GM18508 (cell line): ENCODE measurements at regions not wholly inside any gene's neighbourhood (a gene's known extent, or its start where the extent isn't known, plus 50 kb on each side); places are given as distances from the start of the nearest gene placed in this dataset.

Experiments used
- ATAC-seq: cut with Tn5 transposase; IDR thresholded peaks from one replicate; pipeline ENCODE4 v1.9.1; 2021; ENCODE audit warnings: moderate number of reproducible peaks; ENCODE audit not compliant: insufficient read depth, unreplicated experiment

DNA sequence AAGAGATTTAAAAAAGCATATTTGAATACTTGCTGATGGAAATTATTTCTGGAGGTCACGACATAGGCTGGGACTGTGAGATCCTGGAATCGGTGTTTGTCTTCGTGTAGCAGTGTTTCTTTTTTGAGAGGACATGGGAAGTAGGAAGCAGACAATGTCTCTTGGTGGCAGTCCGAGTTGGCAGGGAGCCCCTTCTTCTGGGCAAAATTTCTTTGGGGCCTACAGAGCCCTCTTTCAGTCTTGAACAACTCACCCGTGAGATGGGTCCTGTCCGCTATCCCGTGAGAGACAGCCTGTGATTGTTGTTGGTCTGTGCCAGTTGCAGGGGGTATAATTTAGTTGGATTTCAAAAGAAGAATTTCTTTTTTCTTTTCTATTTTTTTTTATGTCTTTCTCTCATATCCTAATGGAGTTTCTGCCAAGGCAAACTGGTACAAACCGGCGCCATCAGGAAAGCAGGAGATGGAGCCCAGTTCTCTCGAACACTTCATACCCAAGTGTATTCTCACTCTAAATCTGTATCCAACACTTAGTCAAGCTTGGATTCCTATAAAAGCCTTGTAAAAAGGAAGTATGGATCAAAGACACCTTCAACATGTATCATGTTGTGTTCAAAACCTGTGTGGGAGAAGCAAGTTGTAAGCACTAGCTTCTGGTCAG, 785.1 kb downstream of the MAFB start:
- ATAC-seq = no peak

DNA sequence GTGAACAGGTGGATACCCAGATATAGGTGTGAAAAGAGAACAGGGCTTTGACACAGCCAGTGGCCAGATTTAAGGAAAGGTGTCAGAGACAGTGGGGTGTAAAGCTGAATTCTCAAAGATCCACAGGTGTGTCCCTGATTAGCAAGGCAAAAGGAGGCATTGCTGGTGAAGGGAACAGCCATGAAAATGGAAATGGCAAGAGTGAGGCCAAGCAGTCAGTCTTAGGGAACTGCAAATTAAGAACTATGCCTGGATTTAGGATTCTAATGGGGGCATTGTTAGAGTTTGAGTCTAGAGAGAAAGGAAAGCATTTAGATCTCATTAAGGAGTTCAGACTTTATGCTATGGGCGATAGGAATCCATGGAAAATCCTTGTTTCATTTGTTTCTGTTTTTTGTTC, 789.2 kb downstream of the MAFB start:
- ATAC-seq = no peak

DNA sequence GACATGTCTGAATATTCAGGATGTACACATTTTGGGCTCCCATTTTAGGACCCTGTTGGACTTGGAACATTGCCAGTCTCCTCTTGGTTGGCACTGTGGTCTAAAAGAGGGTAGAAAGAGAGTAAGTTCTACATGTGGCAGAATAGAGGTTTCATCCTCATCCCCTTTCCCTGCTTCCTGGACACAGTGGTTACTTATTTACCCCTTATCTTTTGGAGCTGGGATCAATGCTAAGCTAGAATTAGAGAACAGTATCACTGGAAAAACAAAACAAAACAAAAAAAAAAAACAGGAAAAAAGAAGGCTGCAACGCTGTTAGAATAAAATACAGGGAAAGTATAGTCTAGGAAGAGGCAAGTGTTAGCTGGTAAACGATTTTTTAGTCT, 790.6 kb downstream of the MAFB start:
- ATAC-seq = no peak

DNA sequence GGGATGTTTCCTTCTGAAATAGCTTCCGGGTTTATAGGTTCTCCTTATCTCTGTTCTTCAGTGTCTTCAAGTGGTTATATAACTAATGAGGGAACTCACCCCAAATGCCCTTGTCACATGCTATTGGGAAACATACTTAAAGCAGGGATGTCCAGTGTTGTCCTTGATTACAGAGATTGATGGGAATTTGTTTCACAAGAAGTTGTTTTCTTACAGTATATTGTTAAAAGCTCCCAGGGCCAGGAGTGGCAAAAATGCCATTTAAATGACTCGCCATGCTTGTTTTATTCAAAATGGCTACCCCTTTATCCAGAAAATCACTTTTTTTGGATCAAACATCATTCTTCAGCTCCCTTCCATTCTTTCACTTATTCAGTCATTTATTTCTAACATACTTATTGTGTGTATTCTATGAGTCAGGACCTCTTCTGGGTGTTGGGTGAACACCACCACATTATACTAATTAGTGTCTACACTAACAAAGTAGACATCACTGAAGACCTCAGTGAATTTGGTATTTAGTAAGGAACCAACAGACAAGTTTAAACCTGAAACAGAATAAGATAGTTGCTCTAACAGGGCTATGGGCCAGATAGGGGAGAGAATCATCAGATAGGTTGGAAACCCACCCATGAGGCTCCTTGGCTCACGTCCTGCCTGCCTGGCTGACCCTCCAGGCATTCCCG, 791.1 kb downstream of the MAFB start:
- no peak for ATAC-seq

DNA sequence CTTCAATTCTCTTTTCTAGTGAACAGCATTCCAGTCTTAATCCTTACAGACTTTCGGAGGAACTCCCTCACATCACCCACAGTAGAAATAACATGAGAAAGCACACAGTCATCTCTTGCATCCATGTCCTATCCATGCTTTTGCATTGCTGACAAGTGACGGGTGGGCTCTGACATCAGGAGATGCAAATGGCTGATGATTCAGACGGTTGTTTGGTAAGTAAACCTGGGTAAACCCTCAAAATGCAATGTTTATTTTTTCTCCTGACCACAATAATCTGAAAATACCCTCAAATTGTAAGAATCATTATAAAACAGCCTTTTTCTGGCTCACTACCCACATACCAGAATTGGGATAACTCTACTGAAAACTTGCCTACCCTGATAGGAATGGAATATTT, 792.0 kb downstream of the MAFB start:
- ATAC-seq = no peak

DNA sequence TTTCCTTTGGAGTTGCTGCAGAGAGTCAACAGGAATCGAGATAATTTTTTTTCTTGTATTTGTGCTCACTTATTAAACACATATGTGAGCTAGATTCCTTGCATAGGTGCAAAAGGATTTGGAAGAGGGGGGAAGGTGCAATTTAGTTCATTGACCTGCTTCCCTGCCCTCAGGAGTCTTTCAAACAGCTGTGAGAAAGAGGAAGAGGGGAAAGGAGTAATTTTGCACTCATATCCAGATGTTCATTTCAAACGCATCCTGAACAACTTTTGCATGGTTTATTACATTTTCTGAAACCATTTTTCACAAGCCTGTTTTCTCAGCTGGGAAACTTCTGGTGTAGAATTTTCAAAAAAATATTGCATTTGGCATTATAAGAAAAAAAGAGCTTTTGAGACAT, 795.0 kb downstream of the MAFB start:
- ATAC-seq = no peak

DNA sequence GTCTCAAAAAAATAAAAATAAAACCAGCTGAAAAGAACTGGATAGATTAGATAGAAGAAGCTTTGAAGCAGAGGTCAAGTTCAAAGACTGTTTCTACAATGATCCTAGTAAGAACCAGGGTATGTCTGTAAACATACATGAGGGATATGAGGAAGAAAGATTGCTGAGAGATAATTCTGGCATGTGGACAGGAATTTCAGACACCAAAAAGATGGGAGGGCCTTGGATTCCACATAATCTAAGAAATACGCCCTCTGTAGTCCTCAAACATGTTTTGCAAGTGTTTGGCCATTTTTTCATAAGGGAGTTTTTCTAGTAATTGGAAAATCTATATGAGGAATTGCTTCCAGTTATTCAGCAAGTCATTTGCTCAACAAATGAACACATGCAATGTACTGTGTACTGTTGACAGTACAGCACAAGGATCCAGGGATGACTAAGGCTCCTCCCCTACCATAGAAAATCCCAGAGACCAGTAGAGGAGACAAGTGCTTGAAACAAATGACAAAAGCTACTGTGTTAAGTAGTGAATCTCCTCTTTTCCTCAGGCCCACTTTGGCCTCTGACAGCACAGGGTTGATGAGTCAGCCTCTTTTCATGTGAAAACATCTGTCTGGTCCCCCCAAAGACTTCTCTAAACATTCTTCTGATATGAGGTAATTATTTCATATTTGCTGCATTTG, 795.9 kb downstream of the MAFB start:
- ATAC-seq = no peak

DNA sequence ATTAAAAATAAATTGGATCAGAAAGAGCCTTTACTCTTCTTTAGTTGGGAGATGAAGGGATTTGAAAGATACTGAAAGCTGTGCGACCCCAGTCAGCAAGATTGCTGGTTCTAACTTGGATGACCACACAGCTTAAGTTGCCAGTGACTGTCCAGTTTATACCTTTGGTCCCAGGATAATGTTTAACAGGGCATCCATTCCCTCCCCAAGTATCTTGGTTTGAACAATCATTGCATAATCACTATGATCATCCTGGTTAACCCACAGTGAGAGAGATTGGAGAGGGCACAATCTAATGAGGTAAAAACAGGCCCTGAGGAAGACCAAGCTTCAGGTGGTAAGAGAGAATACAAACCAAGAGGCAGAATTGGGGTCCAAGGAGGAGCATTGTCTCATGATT, 798.3 kb downstream of the MAFB start:
- ATAC-seq = no peak

DNA sequence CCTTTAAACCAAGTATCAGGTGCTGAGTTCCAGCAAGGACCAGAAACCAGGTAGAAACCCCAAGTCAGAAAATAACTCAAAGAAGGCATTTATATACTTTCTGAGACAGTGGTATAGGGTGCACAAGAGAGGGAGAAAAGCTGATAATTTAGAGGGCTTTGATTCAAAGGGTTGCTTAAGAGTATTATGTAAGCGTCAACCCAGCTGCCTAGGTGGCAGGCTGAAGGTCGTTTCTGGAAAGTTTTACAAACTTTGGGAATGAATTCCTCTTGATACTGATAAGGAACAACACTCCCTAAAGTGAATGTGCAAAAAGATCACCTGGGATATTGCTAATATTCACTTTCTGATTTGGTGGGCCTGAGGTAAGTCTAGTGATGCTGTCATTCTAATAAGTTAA, 800.7 kb downstream of the MAFB start:
- ATAC-seq = no peak

DNA sequence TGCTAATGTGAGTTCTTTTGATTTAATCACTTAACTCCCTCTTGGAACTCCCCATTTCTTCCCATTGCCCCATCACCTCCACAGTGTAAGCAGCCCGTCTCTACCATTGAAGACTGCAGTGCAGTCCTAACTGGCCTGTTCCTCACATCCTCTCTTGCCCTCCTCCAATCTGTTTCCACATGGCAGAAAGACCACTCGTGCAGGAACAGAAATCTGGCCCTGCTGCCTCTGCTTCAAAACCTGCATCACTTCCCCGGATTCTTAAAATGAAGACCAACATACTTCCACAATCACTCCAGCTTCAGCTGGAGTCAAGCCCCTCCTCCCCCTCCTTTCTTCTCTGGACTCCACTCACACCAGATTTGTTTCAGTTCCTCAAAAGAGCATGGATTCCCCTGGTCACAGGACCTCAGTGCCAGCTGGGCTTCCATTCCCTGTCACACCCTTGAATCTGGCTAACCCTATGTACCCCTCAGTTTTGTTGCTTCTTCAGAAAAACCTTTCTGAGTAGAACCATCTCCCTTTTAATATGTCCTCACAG, 802.3 kb downstream of the MAFB start:
- no peak for ATAC-seq

DNA sequence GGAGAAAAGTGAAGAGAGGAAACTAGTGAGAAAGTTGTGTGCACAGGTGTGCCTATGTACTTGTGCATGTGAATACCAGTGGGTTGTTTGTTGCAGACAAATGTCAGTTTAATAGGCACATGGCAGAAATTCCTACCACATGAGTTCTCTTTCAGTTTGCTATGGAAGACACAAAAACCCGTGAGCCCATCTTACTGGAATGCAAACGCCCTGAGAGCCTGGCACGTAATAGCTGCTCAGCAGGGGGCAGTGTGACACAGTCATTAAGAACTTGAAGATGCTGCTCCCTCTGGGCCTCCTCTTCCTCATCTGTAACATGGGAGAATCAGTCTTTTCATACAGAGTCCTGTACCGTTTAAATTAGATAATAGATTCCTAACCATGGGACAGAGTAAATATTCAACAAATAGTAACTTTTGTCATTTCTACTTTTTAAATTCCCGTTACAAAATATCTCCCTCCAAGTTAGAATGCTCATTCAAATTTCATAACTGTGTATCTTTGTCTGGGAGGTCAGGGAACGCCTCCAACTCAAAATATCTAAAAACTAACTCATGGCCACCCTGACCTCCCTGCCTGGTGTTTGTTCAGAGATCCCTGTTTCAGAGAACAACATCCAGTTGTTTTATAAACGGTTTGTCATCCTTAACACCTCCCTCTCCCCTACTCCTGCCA, 802.9 kb downstream of the MAFB start:
- no peak for ATAC-seq

DNA sequence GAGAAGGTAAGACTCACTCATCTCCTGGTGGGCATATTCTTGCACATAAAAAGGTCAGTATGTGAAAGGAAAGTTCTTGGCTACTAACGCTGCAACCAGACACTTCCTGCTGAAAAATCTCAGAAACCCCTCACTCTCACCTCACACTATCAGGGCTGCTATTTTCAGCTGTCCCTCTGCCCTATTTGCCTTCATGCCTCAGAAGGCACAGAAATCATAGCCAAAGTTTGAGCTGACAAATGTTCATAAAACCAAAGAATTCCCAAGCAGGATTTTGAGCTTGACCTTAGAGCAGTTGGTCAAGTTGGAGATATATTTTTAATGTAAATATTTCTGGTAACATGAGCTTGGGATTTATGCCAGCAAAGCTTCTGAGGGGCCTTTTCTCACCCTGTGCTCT, 806.2 kb downstream of the MAFB start:
- ATAC-seq = no peak

DNA sequence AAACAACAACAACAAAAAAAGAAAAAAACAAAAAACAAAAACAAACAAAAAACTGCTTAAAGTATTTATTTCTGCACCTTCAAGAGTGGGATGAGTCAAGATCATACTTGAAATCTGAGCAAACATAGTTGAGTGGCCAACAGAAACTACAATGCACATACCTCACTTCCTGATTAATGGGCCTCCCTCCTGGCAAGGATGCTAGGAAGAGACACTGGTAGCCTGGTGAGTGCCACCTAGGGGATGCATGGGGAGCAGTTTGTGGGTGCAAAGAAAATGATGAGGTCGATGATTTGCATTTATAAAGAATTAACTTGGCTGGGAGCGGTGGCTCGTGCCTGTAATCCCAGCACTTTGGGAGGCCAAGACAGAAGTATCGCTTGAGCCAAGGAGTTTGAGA, 808.1 kb downstream of the MAFB start:
- no peak for ATAC-seq

DNA sequence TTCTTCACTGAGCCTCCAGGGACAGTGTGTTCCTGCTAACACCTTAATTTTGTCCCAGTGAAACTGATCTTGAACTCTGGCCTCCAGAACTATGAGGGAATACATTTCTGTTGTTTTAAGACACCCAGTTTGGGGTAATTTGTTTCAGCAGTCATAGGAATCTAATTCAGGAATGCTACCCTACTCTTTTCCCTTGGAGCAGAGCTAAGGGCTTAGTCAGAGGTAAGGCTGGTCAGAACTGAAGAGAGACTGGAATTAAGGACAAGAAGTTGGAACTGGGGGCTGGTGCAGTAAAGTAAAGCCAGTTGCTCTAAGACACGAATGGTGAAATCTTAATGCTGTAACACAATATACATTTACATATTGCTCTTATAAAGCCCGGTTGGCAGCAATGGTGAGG, 809.7 kb downstream of the MAFB start:
- ATAC-seq = no peak

DNA sequence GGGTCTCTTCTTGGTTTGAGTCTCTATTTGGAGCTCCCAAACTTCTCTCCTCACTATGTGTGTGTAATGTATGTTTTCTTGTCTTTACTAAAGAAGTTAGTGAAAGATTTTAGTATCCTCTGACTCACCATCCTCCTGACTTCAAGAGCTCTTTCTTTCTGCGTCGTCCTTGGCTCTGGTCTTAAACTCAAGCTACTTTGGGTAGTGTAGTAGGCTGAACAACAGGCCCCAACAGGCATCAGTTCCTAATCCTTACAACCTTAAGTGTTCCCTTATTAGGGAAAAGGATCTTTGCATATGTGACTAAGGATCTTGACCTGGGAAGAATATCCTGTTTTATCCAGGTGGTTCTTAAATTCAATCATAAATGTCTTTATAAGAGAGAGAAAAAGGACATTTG, 810.2 kb downstream of the MAFB start:
- ATAC-seq = no peak

DNA sequence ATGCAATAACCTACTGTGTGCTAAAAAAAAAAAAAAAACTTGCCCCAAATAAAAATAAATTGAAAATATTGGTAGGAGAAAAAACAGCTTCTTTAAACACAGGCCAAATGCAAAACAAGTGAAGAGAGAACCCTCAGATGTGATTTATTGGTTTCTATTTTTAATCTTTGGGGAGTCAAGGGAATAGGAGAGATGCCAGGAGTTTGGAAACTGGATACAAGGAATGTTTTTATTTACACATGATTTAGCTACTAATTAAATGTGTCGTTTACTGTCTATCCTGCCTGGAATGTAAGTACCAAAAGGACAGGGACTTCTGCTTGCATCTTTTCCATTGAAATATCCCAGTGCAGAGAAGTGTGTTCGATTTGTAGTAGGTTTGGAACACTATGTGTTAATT, 810.7 kb downstream of the MAFB start:
- ATAC-seq = no peak

DNA sequence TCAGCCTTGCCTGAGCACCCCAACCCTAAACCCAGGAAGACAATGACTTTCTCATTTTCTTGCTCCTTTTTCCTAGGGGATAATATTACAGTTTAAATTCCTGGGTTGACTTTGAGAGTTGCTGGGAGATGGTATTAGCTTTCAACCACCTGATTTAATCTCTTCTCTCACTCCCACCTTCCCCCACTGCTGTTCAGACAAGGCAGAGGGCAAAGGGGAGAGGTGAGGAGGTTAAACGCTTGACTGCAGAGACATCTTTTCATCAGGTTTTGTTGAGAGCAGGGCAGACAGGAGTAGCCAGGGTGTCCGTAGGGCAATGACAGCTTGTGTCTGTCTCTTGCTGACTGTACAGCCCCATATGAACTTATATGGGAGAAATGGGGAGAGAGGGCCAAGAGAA, 811.2 kb downstream of the MAFB start:
- ATAC-seq = no peak

DNA sequence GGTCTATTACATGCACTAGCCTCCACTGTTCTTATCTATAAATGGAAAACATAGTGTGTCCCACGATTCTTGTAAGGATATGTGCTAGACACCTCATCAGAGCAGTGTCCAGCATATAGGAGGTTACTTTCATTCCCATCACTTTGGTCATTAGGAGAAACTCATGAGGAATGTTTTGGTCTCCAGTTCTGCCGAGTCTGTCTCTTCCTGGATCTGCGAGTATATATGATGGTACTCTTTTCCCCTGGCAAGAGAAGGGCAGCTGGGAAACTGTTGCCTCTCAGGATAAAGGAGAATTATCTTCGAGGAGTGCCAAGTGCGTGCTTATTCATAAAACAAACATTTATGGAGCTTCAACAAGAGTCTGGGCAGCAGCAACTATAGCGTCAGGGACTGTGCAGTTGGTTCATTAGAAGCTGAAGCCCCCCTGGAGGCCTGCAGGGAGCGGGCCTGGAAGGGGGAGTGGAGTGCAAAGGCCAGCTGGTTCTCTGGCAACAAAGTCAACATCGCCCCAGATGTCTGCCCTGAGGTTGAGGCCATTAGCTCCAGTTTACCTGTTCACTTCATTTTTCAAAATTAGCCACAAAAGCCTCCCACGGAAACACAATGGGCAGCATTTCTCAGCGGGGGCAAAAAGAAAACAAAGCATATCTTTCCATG, 811.9 kb downstream of the MAFB start:
- ATAC-seq = no peak

DNA sequence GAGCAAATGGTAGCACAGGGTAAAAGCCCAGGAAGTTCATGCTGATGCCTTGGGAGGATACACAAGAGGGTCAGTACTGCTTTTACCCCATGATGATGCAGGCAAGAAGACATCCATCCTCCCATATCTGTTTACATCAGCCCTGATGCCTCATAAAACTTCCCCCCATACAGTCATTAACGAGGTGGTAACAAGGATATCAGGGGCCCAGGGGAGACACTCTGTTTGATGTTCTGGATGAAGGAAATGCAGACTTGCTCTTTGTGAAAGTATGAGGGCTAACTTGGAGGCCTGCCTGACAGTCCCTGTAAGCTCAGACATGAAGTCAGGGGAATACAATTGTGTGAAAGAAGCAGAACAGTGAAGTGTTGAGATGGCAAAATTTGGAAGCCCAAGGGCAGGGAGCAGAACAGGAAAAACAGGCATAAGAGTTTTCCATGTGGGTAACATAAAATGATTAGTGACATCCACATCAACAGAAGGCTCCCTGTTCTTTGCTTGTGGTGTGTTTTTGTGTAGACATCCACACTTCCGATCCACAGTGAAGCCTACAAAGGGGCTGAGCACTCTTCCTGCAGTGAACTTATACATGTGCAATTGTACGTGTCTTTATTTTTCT, 813.4 kb downstream of the MAFB start:
- no peak for ATAC-seq
